Left lung (tissue), 4 donors: ENCODE measurements at regions not wholly inside any gene's neighbourhood (a gene's known extent, or its start where the extent isn't known, plus 50 kb on each side); places are given as distances from the start of the nearest gene placed in this dataset.

Source experiments
- ATAC-seq: fragments of 200-7000 bp; cut with Tn5 transposase; one replicate; pipeline ENCODE4 v1.9.1; 2020; ENCODE audit warnings: moderate library complexity
- DNase-seq, 4 donors: peaks; one replicate each; pipeline ENCODE4 v3.0.0-alpha.2; 2013 to 2020
- H3K27ac ChIP-seq, 2 donors: fragments of 200-600 bp; sonication (generic) in 1 of 2; one replicate each; pipeline versions ENCODE4 v1.5.0 to v1.8.0; 2020 to 2021
- H3K27me3 ChIP-seq, 2 donors: fragments of 200-600 bp; sonication (generic) in 1 of 2; one replicate each; pipeline versions ENCODE4 v1.5.0 to v1.8.0; 2020 to 2021
- H3K36me3 ChIP-seq, 2 donors: fragments of 200-600 bp; sonication (generic) in 1 of 2; one replicate each; pipeline versions ENCODE4 v1.5.0 to v1.8.0; 2020 to 2021
- H3K4me1 ChIP-seq, 2 donors: fragments of 200-600 bp; one replicate each; pipeline ENCODE4 v1.8.0; 2021
- H3K4me3 ChIP-seq, 2 donors: fragments of 200-600 bp; sonication (generic) in 1 of 2; one replicate each; pipeline versions ENCODE4 v1.5.0 to v1.8.0; 2020 to 2021; ENCODE audit warnings: mild to moderate bottlenecking in 1 of 2
- H3K9me3 ChIP-seq, 2 donors: fragments of 200-600 bp; sonication (generic) in 1 of 2; one replicate each; pipeline versions ENCODE4 v1.5.0 to v1.8.0; 2020 to 2021
- CTCF ChIP-seq, 2 donors: fragments of 200-600 bp; sonication (generic) in 1 of 2; IDR thresholded peaks; one replicate each; pipeline versions ENCODE4 v1.5.0 to v1.8.0; 2021; ENCODE audit warnings: antibody characterized with exemption in 2 of 2
- intact Hi-C, 2 donors: fragments of 100-400 bp; cut with DNase I; formaldehyde crosslinking; loops; one replicate each; pipeline versions ENCODE4 v1.11.2 to v1.14.2; 2022
- donor health status: DM: no; HTN: yes; CAD: no.
- donor health status: DM: no; HTN: no; CAD: no.

- no peak overlapping the region for H3K4me3 ChIP-seq
- H3K27me3 ChIP-seq = no peaks in the 10 kb centered on the region
- no peak for TF ChIP-seq CTCF (IDR thresholded peaks at IDR 0.05)
- peaks cover 0 to 34% of the 10 kb centered on the region in 2 donors for H3K9me3 ChIP-seq
- ATAC-seq (no peak), DNase-seq (no peak)
- no peak overlapping the region for H3K27ac ChIP-seq
- no peaks in the 10 kb centered on the region for H3K4me1 ChIP-seq
- intact Hi-C loops = no loop called here
- H3K36me3 ChIP-seq = no peaks in the 10 kb centered on the region
Measured at GRCh38 chr12:17414596-17414995, 675.4 kb downstream of the RERGL start.

DNA sequence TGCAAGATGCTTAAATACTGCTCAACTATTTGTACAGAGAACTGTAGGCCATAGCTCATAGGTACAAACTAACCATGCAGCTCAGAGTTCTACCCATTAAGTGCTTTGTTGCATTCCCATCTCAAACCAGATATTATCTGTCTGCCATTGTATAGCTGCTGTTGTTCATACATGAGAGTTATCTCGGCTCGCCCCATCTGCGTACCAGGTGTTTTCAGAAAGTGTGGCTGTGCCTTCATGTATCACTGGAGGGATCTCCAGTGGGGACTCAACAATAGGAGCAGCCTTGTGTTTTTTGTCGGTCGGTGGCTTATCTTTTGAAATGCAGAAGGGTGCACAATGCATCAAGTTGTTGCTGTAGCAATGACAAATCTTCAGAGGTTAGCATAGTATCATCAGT is 678.3 kb downstream of the RERGL start:
- DNase-seq (no peak), ATAC-seq (no peak)
- H3K27me3 ChIP-seq = no peaks in the 10 kb centered on the region
- H3K9me3 ChIP-seq = peaks cover 0 to 35% of the 10 kb centered on the region in 2 donors
- intact Hi-C loops = no loop called here
- H3K4me3 ChIP-seq = no peak overlapping the region
- H3K4me1 ChIP-seq = no peaks in the 10 kb centered on the region
- H3K36me3 ChIP-seq = no peaks in the 10 kb centered on the region
- no peak for TF ChIP-seq CTCF (IDR thresholded peaks at IDR 0.05)
- no peak overlapping the region for H3K27ac ChIP-seq

- intact Hi-C loops = no loop called here
- ATAC-seq = no peak
Measured at GRCh38 chr12:17388679-17389078, 701.3 kb downstream of the RERGL start.

DNA sequence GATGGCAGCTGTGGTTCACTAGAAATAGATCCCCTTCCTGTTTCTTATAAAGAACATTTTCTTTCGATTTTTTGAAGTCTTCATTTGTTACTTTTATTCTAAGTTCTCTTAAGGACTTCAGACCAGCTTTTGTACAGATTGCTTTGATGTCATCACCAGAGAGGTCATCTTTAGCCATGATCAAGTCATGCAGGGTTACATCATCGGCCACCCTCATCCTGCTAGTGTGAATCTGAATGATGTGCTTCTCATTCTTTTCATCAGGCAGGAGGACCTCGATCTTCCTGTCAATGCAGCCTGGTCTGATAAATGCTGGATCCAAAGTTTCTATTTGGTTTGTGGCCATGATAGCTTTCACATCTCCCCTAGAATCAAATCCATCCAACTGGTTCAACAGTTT is 706.7 kb downstream of the RERGL start:
- no peak for TF ChIP-seq CTCF (IDR thresholded peaks at IDR 0.05)
- DNase-seq = no peak

More at GRCh38 chr12:17388679-17389078, 701.3 kb downstream of the RERGL start:
- Histone ChIP-seq H3K27me3 (no peaks in the 10 kb centered on the region), H3K27ac (no peak overlapping the region), H3K4me3 (no peak overlapping the region), H3K36me3 (no peaks in the 10 kb centered on the region), H3K9me3 (peaks cover 0 to 2% of the 10 kb centered on the region in 2 donors), H3K4me1 (no peaks in the 10 kb centered on the region)
- no peak for DNase-seq
- no peak for TF ChIP-seq CTCF (IDR thresholded peaks at IDR 0.05)

DNA sequence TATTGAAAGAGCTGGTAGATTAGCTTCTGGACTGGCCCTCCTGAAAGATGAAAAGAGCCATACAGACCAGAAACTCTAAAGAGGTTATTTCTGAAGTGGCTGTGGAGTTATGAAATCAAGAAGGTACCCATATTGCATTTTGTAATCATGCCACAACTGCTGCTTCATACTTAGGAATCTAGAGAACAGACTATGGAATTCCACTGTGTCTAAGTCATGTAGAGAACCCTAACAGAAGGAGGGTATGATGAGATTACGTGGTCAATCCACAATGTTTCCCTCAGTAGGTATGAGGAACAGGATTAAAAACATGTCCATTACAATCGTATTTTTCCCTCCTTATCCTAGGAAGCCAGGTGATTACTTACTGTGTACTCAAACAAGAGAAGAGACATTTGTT is 708.8 kb downstream of the RERGL start:
- no peak for DNase-seq
- no peaks in the 10 kb centered on the region for H3K9me3 ChIP-seq
- no peak overlapping the region for H3K4me3 ChIP-seq
- no peaks in the 10 kb centered on the region for H3K27me3 ChIP-seq
- intact Hi-C loops = no loop called here
- no peaks in the 10 kb centered on the region for H3K36me3 ChIP-seq
- no peak for ATAC-seq
- no peak overlapping the region for H3K27ac ChIP-seq
- no peaks in the 10 kb centered on the region for H3K4me1 ChIP-seq
- TF ChIP-seq CTCF (IDR thresholded peaks at IDR 0.05) = no peak

More for the DNA sequence above, 706.7 kb downstream of the RERGL start:
- Histone ChIP-seq H3K4me1 (no peaks in the 10 kb centered on the region), H3K9me3 (peaks cover 0 to 2% of the 10 kb centered on the region in 2 donors), H3K36me3 (no peaks in the 10 kb centered on the region), H3K27me3 (no peaks in the 10 kb centered on the region), H3K27ac (no peak overlapping the region), H3K4me3 (no peak overlapping the region)
- intact Hi-C loops = no loop called here
- ATAC-seq = no peak
